NCI-H446 treated with DMSO at 0.1 percent for 48 hours (cell line): ENCODE measurements at regions not wholly inside any gene's neighbourhood (a gene's known extent, or its start where the extent isn't known, plus 50 kb on each side); places are given as distances from the start of the nearest gene placed in this dataset.

Experiments
- DNase-seq: peaks from one replicate; lab custom pipeline; 2025; lab: John Stamatoyannopoulos, UW

GRCh38 chr12:41981758-41982157, 162.9 kb downstream of the GXYLT1 start:
- no peak for DNase-seq

- no peak for DNase-seq
Observed at GRCh38 chr12:41981013-41981412, 163.7 kb downstream of the GXYLT1 start.

- no peak for DNase-seq
Observed at GRCh38 chr12:41980390-41980789, 164.3 kb downstream of the GXYLT1 start.

GRCh38 chr12:41979574-41979973, 165.1 kb downstream of the GXYLT1 start:
- DNase-seq, result no peak

- no peak for DNase-seq
Observed at GRCh38 chr12:41972598-41972997, 172.1 kb downstream of the GXYLT1 start.

GRCh38 chr12:41972196-41972595, 172.5 kb downstream of the GXYLT1 start:
- no peak for DNase-seq

GRCh38 chr12:41970744-41971143, 173.9 kb downstream of the GXYLT1 start:
- DNase-seq, result no peak

GRCh38 chr12:41968599-41968998, 176.1 kb downstream of the GXYLT1 start:
- DNase-seq, result no peak

GRCh38 chr12:41967668-41968500, 176.8 kb downstream of the GXYLT1 start:
- no peak for DNase-seq

GRCh38 chr12:41966916-41967315, 177.8 kb downstream of the GXYLT1 start:
- no peak for DNase-seq

- no peak for DNase-seq
Observed at GRCh38 chr12:41966001-41966400, 178.7 kb downstream of the GXYLT1 start.

- no peak for DNase-seq
Observed at GRCh38 chr12:41963398-41963797, 181.3 kb downstream of the GXYLT1 start.

- DNase-seq, result peak; percentile 94
Observed at GRCh38 chr12:41962171-41962572, 182.5 kb downstream of the GXYLT1 start.

GRCh38 chr12:41959271-41959670, 185.4 kb downstream of the GXYLT1 start:
- DNase-seq, result no peak

- peak; percentile 19 for DNase-seq
Observed at GRCh38 chr12:41956353-41956752, 188.3 kb downstream of the GXYLT1 start.

GRCh38 chr12:41950455-41950854, 194.2 kb downstream of the GXYLT1 start:
- DNase-seq, result no peak

GRCh38 chr12:41946106-41946505, 198.6 kb downstream of the GXYLT1 start:
- DNase-seq, result no peak

- DNase-seq, result no peak
Observed at GRCh38 chr12:41944216-41944615, 200.5 kb downstream of the GXYLT1 start.

GRCh38 chr12:41943671-41944070, 201.0 kb downstream of the GXYLT1 start:
- DNase-seq, result no peak

GRCh38 chr12:41942354-41942753, 202.3 kb downstream of the GXYLT1 start:
- no peak for DNase-seq

- no peak for DNase-seq
Observed at GRCh38 chr12:41941079-41941478, 203.6 kb downstream of the GXYLT1 start.

GRCh38 chr12:41940571-41940970, 204.1 kb downstream of the GXYLT1 start:
- no peak for DNase-seq

- DNase-seq, result no peak
Observed at GRCh38 chr12:41936333-41936732, 208.3 kb downstream of the GXYLT1 start.

- no peak for DNase-seq
Observed at GRCh38 chr12:41935911-41936310, 208.8 kb downstream of the GXYLT1 start.
